ENCODE measurements at regions not wholly inside any gene's neighbourhood (a gene's known extent, or its start where the extent isn't known, plus 50 kb on each side); places are given as distances from the start of the nearest gene placed in this dataset.

DNA sequence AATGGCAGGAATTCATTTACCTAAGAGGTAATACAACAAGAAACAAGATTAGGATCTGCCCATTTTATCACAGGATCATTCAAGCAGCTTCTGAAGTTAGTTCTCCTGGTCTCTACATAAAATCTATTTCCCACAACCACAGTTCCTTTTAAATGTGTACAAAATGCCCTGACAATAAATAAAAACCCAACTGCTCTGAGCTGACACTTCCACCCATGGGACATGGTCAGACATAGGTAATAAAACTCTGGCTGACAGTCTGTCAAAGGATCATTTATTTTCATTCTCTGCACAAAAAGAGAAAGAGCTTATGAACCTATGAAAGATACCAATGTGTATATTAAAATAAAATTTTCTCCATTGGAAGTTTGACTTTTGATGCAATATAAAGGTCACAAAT, 145.4 kb upstream of the PALMD start:
- TF ChIP-seq, protein P1, sequence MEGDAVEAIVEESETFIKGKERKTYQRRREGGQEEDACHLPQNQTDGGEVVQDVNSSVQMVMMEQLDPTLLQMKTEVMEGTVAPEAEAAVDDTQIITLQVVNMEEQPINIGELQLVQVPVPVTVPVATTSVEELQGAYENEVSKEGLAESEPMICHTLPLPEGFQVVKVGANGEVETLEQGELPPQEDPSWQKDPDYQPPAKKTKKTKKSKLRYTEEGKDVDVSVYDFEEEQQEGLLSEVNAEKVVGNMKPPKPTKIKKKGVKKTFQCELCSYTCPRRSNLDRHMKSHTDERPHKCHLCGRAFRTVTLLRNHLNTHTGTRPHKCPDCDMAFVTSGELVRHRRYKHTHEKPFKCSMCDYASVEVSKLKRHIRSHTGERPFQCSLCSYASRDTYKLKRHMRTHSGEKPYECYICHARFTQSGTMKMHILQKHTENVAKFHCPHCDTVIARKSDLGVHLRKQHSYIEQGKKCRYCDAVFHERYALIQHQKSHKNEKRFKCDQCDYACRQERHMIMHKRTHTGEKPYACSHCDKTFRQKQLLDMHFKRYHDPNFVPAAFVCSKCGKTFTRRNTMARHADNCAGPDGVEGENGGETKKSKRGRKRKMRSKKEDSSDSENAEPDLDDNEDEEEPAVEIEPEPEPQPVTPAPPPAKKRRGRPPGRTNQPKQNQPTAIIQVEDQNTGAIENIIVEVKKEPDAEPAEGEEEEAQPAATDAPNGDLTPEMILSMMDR (IDR thresholded peaks at IDR 0.05), result no peak
- TF ChIP-seq POLR2A (IDR thresholded peaks at IDR 0.05), result no peak

Measured in adrenal gland (tissue), 5 donors.